DMS 273 (cell line): ENCODE measurements at regions not wholly inside any gene's neighbourhood (a gene's known extent, or its start where the extent isn't known, plus 50 kb on each side); places are given as distances from the start of the nearest gene placed in this dataset.
"Not testable (repeated sequence)": the region's sequence is repeated elsewhere in the genome, so short reads cannot be mapped to it uniquely, and the experiment has no call there.

Experiments
- DNase-seq: peaks from one replicate; lab custom pipeline; 2025; ENCODE audit not compliant: unreplicated experiment; lab: John Stamatoyannopoulos, UW

GRCh38 chr6:156689656-156690055, 87.5 kb upstream of the ARID1B start:
- no peak for DNase-seq

DNA sequence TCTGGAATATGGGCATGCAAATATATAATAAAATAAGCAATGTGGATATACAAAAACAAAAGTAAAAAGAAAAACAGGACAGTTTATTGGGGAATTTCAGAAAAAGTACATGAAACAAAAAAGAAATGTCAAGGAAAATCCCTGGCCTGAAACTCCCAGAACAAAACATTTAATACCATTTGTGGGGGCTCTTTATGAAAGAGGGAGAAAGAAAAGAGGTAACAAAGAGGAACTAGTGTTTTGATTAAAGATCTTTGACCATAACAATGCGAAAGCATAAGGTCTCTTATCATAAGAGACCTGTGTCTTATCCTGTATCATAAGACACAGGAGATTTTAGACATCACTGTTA, 88.6 kb upstream of the ARID1B start:
- DNase-seq = no peak

- no peak for DNase-seq
These were observed 89.2 kb upstream of the ARID1B start for GRCh38 chr6:156687789-156688619.

DNA sequence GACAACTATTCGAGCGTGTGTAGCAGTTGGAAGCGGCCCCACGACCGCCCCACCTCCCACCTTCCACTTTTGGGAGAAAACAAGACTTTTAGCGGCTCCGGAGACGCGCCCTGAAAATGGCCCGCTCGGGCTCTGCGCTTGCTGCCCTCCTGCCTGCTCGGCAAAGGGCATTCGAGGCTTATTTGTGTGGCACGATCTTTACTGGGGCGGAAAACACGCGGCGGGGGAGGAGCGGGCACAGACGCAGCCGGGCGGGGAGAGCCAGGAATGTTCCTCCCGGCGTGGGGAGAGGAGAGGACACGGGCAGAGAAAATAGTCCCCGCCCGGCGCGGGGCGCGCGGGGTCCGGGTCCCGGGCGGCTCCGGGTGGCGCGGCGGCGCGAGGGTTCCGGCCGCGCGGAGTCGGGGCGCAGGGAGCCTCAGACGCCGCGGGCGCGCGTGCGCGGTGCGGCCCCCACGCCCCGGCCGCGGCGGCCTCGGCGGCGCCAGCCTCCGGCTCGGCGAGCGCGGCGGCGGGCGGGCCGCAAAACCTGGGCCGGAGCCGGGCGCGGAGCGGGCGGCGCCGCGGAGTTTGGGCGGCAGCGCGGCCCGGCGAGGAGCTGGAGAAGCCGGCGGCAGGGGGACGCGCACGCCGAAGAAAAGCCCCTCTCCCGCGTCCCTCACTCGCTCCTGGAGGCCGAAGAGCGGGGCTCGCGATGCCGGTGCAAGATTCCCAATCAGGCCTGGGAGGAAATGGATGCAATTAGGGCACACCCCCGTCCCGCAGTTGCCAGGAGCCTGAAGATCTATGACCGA, 90.0 kb upstream of the ARID1B start:
- DNase-seq = peak; percentile 92

DNA sequence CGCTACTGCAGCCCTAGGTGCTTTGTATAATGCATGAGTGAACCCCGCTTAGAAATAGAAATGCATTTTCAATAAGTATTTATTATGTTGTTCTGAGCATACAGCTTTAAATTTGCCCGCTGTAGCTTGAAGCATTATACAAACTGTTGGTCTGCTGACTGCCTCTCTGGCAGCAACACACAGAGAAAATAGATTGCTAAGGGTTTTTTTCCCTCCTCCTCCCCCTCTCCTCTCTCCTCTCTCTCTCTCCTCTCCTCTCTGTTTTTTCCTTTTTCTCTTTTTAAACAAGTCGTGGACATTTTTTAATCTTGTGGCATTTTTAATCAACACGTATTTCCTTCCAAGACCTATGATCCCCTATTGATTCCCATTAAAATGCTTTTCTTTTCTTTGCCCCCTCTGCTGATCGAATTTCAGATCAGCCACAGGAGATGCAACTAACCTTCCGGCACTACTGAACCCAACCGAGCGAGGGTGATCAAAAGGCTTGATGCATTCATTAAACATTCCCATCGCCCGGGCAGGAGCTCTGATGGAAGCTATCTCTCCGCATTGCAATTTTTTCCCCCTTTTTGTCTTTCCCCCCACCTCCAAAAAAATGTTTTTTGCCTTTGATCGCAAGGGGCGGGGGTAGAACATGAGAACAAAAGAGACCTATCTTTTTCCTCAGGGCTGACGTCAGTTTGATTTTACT, 90.7 kb upstream of the ARID1B start:
- peak; percentile 88 for DNase-seq

DNA sequence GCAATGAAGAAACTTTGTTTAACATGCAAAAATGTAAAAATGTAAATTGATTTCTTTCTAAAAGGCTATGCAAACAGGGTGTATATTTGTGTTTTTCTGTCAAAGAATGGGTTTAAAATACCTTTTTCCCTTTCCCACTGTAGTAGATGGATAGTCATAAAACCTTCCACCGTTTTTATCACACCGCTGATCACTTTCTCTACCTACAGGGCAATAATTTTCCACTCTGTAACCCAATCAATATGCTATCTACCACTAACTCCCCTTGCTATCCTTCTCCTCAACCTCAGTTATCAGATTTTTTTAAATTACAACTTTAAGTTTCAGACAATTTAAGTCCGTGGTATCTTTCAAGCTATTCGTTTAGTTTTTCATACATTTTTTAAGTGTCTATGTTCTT, 91.4 kb upstream of the ARID1B start:
- DNase-seq = no peak

- no peak for DNase-seq
These were observed 93.4 kb upstream of the ARID1B start for GRCh38 chr6:156683821-156684220.

GRCh38 chr6:156676721-156677120, 100.5 kb upstream of the ARID1B start:
- DNase-seq = no peak

DNA sequence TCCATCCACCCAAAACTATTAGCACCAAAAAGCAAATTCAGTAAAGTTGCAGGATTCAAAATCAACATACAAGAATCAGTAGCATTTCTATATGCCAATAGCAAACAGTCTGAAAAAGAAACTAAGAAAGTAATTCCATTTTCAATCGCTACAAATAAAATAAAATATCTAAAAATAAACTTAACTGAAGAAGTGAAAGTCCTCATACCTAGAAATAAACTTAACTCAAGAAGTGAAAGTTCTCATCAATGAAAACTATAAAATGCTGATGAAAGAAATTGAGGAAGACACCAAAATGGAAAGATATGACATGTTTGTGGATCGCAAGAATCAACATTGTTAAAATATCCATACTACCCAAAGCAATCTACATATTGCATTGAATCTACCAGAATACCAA, 103.0 kb upstream of the ARID1B start:
- DNase-seq = no peak

GRCh38 chr6:156670097-156670496, 107.1 kb upstream of the ARID1B start:
- DNase-seq = not testable (repeated sequence)

- DNase-seq = peak; percentile 12
These were observed 115.1 kb upstream of the ARID1B start for GRCh38 chr6:156662025-156662445.

GRCh38 chr6:156660389-156660788, 116.8 kb upstream of the ARID1B start:
- DNase-seq = no peak

DNA sequence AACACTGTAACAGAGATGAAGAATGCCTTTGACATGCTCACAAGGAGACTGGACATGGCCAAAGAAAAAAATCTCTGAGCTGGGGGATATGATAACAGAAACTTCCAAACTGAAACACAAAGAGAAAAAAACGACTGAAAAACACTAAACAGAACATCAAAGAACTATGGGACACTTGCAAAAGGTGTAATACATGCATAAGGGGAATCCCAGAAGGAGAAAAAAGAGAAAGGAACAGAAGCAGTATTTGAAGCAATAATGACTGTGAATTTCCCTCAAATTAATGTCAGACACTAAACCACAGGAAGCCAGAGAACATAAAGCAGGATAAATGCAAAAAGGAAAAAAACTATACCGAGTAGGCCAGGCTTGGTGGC, 117.4 kb upstream of the ARID1B start:
- no peak for DNase-seq

DNA sequence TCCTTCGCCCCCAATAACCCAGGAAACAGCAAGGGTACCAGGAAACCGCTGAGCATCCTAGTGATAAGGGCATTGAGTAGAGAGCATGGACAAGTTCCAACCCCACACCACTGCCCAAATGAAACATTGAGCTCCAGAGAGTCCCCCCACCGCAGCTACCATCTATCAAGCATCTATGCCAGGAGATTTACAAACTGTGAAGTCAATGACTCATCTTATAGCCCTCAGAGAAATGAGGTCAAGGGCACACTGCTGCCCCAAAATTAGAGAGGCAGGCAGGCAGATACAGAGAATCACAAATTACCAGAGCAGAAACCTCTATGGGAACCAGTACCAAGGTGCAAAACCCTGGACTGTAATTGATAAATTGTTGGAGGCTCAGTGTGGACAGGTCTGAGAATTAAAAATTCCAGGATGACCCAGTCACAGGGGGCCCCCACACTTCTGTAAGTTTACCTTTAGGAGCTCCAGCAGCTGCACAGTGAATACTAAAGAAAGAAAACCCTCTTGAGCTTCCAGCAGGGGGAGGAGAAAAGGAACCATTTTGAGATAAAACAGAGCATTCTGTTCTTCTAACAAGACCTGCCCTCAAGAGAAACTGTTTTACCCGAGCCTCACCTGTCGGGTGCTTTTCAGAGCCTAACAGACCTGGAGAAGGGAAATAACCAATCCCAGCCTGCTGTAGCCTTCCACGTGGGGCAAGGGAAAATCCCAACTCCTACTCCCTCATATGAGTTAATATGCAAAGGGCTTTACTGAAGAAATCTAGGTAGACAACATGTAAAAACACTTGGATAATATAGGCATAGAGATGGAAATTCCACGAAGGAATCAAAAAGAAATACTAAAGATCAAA, 118.0 kb upstream of the ARID1B start:
- no peak for DNase-seq

- peak; percentile 18 for DNase-seq
These were observed 118.8 kb upstream of the ARID1B start for GRCh38 chr6:156658186-156658965.

- no peak for DNase-seq
These were observed 119.9 kb upstream of the ARID1B start for GRCh38 chr6:156657296-156657695.

DNA sequence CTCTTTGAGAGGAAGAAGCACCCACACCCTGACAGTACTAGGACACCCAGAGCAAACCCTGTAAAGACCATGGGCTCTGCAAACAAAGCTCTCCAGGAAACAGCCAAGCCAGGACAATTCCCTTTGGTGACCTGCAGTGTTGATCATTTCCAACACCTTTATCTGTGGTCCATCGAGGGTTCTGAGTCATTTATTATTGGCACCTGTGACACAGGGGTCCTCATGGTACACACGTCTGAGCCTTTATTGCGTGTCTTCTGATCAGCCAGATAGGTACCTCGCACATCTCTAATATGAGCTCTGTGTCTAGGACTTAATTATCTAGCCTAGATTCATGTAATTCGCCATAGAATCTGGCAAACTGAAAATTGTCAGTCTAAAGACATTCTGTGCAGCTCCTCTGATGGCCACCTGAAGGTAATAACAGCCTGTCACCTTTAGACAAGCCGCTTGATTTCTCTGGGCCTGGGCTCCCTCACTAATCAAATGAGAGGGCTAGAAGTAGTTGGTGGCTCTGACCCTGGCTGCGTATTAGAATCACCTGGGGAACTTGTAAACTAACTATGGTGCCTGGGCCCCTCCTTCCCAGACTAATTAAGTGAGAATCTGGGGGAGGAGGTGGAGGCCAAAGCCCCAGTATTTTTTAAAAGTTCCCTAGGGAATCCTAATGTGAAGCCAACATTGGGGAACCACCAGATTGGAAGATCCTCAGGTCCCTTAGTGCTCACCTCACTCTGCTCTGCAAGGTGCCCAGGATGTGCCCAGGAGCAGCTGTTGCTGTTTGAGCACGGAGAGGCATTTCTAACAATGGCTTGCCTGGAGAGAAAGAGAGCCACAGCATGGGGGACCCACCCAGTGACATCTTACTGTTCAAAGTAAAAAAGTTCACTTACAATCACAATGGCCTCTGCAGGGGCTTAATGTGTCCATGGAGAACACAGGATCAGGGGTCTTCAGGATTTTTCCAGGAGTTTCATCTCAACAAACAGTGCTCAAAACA, 122.0 kb upstream of the ARID1B start:
- DNase-seq = no peak

DNA sequence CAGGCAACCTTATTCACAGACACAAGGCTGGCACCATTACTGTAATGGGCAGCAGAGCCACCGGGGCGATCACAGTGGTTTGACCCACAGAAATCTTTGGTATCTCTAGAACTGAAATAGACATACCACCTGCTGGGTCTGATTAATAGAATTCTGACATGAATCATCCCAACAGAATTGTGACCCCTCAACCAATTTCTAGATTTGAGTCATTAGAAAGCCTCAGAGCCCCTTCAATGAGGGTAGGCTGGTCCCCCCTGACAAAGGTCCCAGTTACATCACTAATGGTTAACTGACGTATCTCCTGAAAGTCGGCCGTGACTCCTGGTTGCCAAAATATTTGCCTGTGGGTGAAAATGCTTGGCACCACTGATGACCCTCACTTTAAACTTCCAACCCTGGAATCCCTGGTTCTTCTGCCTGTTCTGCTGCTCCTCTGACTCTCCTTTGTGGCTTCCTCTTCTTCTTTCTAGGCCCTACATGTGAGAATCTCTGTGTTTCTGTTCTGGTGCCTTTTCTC, 124.9 kb upstream of the ARID1B start:
- DNase-seq = no peak

- DNase-seq = no peak
These were observed 125.7 kb upstream of the ARID1B start for GRCh38 chr6:156651486-156651885.
